Cardiac muscle cell (in vitro differentiated cells and primary cell): ENCODE measurements at regions not wholly inside any gene's neighbourhood (a gene's known extent, or its start where the extent isn't known, plus 50 kb on each side); places are given as distances from the start of the nearest gene placed in this dataset.

Source experiments
- DNase-seq, 2 donors: peaks; one replicate each; pipeline versions ENCODE4 v3.0.0 to v3.0.0-alpha.2; 2010 to 2017; ENCODE audit warnings: low read depth in 1 of 2, low spot score in 1 of 2
- H3K27ac ChIP-seq: fragments of 200-600 bp; sonication (generic); 2 replicates; pipeline ENCODE4 v1.5.1; 2016
- H3K27me3 ChIP-seq: fragments of 200-600 bp; sonication (generic); 2 replicates; pipeline ENCODE4 v1.6.0; 2016; ENCODE audit warnings: control low read depth
- H3K36me3 ChIP-seq: fragments of 200-600 bp; sonication (generic); 2 replicates; pipeline ENCODE4 v1.5.1; 2016; ENCODE audit warnings: control low read depth
- H3K4me1 ChIP-seq: fragments of 200-600 bp; sonication (generic); 2 replicates; pipeline ENCODE4 v1.8.1; 2017; ENCODE audit warnings: low read depth, mild to moderate bottlenecking, mixed run types
- H3K4me3 ChIP-seq: fragments of 200-600 bp; sonication (generic); 2 replicates; pipeline ENCODE4 v1.5.1; 2016; ENCODE audit warnings: mild to moderate bottlenecking
- H3K9me3 ChIP-seq: fragments of 200-600 bp; sonication (generic); 2 replicates; pipeline ENCODE4 v1.5.1; 2017; ENCODE audit warnings: low read depth, mild to moderate bottlenecking, control low read depth
- TF ChIP-seq, protein P1 (sequence below): IDR thresholded peaks from 2 replicates; pipeline ENCODE4 v1.5.1; 2012; ENCODE audit warnings: low read depth, mild to moderate bottlenecking, low read length

DNA sequence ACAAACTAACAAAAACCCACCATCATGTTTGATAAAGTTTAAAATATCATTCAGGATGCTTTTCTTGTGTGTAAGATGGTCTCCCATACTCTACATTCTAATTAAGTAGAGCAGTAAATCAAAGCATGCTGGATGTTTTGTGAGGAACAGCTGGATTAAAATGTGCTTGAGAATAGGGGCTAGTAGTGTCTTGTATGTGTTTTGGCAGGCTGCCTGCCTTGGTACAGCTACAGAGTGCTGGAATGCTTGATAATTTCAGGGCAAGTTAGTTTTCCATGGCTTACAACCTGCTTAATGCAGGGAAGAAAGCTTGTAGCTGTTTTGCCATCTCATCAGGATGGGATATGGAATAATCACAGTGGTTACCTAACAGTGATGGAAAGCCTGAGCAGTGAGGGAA is 636.6 kb upstream of the MMS22L start:
- TF ChIP-seq, protein P1, sequence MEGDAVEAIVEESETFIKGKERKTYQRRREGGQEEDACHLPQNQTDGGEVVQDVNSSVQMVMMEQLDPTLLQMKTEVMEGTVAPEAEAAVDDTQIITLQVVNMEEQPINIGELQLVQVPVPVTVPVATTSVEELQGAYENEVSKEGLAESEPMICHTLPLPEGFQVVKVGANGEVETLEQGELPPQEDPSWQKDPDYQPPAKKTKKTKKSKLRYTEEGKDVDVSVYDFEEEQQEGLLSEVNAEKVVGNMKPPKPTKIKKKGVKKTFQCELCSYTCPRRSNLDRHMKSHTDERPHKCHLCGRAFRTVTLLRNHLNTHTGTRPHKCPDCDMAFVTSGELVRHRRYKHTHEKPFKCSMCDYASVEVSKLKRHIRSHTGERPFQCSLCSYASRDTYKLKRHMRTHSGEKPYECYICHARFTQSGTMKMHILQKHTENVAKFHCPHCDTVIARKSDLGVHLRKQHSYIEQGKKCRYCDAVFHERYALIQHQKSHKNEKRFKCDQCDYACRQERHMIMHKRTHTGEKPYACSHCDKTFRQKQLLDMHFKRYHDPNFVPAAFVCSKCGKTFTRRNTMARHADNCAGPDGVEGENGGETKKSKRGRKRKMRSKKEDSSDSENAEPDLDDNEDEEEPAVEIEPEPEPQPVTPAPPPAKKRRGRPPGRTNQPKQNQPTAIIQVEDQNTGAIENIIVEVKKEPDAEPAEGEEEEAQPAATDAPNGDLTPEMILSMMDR: no peak
- H3K27me3 ChIP-seq: no peaks in the 10 kb centered on the region

DNA sequence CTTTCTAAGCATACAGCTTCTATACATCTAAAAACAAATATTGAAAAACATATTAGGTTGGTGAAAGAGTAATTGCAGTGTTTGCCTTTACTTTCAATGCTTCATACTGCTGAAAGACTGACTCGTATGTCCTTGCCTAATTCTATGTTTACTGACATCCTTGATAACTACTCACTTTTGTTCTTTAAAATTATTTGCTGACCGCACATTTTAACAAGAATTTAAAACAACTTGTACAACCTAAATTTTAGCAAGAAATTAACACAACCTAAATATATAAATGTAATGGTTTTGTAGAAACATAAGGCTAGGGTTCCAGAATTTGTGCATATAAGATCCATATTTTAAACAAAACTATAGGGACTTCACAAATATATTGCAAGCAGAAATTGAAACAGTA is 640.2 kb upstream of the MMS22L start:
- Histone ChIP-seq H3K9me3 (no peaks in the 10 kb centered on the region), H3K4me3 (no peak overlapping the region), H3K4me1 (no peaks in the 10 kb centered on the region), H3K27me3 (no peaks in the 10 kb centered on the region), H3K27ac (no peak overlapping the region), H3K36me3 (no peaks in the 10 kb centered on the region)
- DNase-seq: no peak
- TF ChIP-seq, protein P1: no peak

More for the DNA sequence above, 636.6 kb upstream of the MMS22L start:
- Histone ChIP-seq H3K36me3 (no peaks in the 10 kb centered on the region), H3K4me1 (no peaks in the 10 kb centered on the region), H3K4me3 (no peak overlapping the region), H3K9me3 (no peaks in the 10 kb centered on the region), H3K27ac (no peak overlapping the region)
- DNase-seq: peak in 1 of 2 donors; percentile 15

DNA sequence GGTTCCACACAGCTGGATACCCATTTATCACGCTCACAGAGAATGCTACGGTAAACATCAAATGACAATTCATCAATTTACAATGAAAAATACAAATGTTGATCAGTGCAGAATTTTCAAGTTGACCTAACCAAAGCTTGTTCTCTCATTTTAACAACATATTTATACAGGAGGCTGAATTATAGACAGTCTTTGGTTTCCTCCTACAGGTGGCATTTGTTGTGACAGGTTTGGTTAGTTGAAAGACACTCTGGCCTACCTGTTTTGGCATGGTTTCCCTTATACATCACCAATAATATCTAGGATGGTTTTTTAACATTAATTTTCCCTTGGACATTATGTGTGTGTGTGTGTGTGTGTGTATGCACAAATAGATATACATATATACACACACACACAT is 642.5 kb upstream of the MMS22L start:
- H3K27ac ChIP-seq: no peak overlapping the region
- no peak overlapping the region for H3K4me3 ChIP-seq
- H3K9me3 ChIP-seq: no peaks in the 10 kb centered on the region
- DNase-seq: no peak
- TF ChIP-seq, protein P1: no peak
- H3K4me1 ChIP-seq: no peaks in the 10 kb centered on the region
- no peaks in the 10 kb centered on the region for H3K27me3 ChIP-seq
- H3K36me3 ChIP-seq: no peaks in the 10 kb centered on the region

DNA sequence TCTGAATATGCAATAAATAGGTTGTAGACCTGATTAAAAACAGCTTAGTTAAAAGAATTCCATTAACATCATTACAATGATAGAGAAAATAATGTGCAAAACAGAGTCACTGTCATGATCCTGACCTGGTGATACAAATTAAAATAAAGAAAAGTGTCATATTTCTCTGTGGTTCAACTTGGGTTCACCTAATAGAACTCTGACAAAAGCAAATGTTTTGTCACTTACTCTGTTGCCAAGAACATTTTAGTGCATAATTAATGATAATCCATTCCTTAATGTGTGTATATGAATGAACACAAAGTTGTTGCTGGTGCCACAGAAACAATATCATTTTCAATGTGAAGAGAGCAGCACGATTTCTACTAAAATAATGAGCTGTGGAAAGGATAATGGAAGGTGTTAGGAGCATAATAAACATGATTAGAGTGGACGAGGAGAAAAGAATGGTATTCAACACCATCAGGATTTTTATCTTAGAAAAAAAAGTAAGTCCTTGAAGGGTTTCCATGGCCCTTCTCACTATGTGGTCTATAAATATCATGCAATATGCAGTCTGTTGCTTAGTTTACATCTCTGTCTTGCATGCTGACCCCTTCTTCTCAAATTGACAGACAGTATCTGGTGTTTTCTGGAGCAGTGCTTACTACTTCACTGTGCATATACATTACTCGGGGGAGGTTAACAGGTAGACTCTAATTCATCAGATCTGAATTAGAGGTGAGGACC is 656.6 kb upstream of the MMS22L start:
- Histone ChIP-seq H3K27me3 (no peaks in the 10 kb centered on the region), H3K4me3 (no peak overlapping the region), H3K27ac (no peak overlapping the region), H3K4me1 (no peaks in the 10 kb centered on the region), H3K9me3 (no peaks in the 10 kb centered on the region), H3K36me3 (no peaks in the 10 kb centered on the region)
- TF ChIP-seq, protein P1: no peak
- DNase-seq: no peak

DNA sequence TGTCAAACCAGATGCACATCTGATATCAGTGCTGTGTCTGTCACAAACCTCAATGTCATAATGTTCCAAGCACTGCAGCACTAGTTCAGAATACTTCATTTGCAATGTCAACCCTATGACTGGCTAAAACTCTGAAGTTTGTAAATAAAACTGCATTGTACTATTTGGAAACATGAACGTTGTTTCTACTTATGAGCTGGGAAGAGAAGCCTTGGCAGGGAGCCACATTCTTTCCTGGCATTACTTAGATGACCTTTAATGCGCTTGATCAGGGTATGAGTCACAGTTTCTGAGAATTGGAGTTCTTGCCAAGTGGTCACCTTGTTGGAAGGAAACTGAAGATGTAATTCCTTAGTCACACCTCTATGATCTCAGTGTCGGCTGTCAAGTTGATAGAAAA is 664.8 kb upstream of the MMS22L start:
- Histone ChIP-seq H3K4me3 (no peak overlapping the region), H3K36me3 (no peaks in the 10 kb centered on the region), H3K27ac (no peak overlapping the region), H3K4me1 (no peaks in the 10 kb centered on the region), H3K27me3 (no peaks in the 10 kb centered on the region), H3K9me3 (no peaks in the 10 kb centered on the region)
- TF ChIP-seq, protein P1: no peak
- DNase-seq: peak; percentile 50 to 53

DNA sequence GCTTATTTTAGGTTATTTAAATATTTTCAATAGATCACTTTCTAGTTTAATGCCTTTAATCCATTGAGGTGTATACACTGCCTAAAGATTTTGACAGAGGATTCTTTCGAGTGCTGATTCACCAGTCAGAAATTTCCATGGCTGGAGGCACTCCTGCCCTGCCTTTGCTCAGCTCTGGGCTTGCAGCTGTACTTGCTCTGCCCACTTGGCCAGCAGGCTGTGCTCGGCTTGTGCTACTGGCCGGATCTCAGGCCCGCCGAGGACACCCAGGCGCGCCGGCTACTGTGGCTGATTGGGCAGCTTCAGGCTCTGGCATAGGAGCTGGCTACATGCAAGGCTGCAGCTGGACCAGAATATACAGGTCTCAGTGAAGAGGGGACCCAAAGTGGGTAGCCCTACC is 675.1 kb upstream of the MMS22L start:
- TF ChIP-seq, protein P1: no peak
- DNase-seq: no peak
- Histone ChIP-seq H3K4me3 (no peak overlapping the region), H3K27ac (no peak overlapping the region), H3K27me3 (no peaks in the 10 kb centered on the region), H3K4me1 (no peaks in the 10 kb centered on the region), H3K36me3 (no peaks in the 10 kb centered on the region), H3K9me3 (no peaks in the 10 kb centered on the region)
